Astrocyte of the hippocampus (primary cell): ENCODE measurements at regions not wholly inside any gene's neighbourhood (a gene's known extent, or its start where the extent isn't known, plus 50 kb on each side); places are given as distances from the start of the nearest gene placed in this dataset.

Source experiments
- DNase-seq: peaks from one replicate; pipeline ENCODE4 v3.0.0; 2011; ENCODE audit warnings: low read depth, low spot score

DNA sequence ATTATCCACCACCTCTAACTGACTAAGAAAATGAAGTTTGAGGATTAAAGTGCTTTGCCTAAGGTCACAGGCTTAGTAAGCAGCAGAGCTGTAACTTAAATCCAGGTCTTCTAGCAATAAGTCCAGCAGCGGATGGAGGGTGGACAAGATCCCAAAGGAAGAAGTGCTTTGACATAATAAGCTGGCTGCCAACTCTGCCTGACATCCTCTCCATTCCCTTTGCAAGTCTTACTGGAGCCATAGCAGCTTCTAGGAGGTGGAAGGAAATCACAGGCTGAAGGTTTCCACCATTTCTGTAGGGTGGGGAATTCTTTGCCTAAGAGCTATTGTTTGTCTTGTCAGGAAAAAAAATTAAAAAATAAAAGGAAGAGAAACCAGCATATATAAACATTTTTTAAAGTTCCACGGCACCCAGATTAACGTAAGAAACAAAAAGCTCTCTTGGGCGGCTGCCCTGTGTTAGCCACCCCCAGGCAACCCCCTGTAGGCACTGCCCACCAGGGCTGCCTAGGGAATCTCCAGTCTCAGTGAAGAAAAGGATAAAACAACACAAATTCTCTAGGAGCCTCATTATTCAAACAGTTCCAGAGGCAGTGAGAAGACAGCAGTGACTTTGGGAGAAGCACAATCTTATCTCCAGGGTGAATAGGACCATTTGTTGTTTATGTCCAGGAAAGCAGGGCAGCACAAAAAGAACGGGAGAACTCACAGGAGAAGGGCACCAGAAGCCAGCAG is 380.8 kb upstream of the CADM1 start:
- DNase-seq, result no peak

DNA sequence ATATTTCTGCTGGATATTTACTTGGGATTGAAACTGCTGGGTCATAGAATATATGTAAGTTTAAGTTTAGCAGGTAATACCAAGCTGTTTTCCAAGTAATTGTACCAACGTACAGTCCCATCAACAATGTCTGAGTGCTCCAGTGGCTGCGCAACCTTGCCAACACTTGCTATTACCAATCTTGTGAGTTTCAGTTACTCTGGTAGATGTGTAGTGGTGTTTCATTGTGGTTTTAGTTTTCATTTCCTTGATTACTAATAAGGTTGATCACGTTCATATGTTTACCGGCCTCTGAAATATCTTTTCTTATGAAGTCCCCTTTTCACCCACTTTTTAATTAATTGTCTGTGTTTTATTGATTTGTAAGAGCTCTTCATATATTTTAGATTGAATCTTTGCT is 370.6 kb upstream of the CADM1 start:
- no peak for DNase-seq

DNA sequence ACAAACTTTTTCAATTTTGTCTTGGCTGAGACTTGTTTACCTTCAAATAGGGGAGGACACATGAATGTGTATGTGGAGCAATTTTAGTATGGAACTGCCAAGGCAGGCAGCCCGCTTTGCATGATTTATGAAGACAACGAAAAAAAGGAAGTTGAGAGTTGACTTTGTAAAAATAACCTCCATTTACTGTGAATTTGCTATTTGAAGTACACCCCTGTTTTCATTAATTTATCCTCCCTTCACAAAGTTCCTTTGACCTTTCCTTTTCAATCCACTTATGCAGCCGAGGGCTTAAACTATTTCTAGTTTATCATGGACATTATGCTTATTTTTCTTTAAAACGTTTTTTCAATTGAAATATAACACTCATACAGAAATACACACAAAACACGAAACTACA is 369.6 kb upstream of the CADM1 start:
- no peak for DNase-seq

DNA sequence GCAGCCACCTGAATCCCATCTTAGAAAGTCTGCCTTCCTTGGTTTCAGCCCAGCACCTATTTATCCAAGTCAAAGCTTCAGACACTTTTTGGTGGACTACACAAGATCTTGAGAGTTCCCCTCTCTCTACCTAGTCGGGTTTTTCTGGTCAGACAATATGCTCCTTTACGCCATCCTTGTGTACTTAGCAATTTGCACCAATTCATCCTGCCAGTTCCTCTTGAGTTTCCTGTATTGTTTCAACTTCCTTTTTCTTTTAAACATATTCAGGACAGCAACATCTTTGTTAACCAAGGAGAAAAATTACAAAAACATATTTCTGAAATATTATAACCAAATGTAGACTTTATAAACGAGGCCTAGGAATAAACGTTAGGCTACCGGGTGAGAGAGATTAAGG is 368.2 kb upstream of the CADM1 start:
- DNase-seq, result no peak

DNA sequence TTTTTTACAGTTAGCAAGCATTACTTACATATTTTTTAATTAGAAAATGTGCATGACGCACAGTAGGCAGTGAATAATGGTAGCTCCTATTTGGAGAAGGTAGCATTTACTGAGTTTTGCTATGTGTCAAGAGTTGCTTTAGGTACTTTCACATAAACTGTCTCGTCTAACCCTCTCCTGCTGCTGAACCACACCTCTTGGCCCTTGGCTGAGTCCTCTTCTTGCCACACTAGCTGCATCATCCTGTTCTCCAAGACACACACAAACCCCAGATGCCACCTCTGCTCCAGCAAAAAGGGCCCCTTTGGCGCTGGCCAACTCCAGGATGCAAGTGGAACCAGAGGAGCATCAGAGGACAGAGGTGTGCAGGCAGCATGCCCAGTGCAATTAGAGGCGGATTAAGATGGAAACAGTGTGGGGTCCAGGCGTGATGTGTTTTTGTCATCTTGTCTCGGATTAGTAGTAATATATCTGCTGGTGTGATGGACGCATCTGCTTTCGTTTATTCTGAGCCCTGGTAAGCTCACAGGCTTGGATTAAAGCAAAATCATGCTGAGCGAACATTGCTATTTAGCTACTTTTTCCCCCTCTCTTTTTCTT is 367.0 kb upstream of the CADM1 start:
- DNase-seq, result no peak

DNA sequence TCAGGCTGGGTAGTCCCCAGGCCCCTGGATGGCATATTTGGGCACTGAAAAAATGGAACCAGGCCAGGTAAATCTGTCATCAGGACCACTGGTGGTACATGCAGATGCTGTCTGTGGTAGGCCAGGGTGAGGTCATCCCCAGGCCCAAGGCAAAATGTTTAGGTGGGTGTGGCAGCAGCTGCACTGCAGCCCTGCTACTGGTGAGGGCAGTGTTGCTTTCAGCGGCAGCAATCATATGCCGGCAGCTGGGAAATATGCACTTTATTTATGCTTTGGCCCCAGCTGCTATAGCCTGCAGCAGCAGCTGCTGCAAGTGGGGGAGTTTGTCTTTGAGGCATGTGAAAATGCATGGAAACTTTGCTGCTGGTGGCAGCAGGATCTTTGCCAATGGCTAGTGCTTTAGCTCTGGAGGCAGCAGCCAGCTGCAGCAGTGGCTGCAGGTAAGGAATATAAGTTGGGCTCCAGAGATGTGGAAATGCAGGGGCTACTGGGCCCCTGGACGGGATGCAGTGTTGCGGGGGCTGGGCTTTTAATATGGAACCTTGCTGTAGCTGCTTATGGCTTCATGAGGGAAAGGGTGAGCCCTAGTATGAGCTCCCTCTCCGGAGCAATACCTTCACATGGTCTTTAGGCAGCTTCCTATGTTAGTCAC is 365.7 kb upstream of the CADM1 start:
- peak; percentile 58 for DNase-seq

DNA sequence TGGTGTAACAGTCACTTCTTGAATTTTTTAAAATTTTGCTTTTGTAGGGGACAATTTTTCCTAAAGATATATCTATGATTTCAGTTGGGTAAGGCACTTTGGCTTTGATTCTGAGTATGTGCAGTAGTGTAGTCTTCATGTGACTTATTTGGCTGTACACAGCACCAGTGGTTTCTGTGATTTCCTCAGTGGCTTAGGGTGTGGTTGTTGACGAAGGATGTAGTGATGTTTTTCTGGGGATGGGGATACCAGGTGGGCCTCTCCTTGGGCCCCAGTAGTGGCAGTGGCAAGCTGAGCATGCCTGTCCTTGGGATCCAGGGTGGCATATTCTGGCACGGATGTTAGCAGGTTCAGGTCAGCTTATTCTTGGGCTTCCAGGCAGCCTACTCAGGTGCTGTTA is 364.9 kb upstream of the CADM1 start:
- no peak for DNase-seq

DNA sequence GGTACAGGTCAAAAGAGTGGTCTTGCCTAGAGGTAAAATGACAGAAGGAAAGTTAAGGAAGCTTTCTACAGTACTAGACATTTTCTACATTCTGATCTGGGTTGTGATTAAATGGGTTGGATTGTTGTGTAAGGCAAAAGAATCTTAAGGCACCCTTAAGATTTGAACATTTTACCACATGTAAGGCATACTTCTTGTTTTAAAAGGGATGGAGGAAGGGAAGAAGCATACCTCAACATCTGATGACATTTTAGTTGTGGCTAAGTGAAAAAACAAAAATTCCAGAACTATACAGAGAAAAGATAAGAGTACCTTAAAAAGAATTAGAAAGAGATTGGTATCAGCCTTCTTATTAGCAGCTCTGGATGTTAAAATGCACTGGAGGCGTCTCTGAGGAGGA is 356.0 kb upstream of the CADM1 start:
- peak; percentile 50 for DNase-seq

DNA sequence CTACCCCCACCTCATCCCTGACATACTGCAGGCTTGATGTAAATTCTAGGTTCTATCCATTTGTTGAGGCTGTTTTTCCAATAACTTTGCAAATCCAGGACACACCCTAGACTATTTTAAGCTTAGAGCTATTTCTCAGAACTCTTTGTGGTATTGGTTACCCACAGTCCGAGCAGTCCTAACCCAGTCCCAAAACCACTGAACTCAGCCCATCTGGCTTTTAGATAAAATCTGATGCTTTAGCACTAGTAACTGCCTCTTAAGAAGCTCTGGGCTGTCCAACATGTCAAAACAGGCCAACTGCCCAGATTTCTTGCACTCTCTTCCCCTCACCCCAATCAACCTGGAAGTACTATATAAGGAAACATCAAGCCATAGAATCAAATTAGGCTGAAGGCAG is 344.4 kb upstream of the CADM1 start:
- DNase-seq, result peak; percentile 70

DNA sequence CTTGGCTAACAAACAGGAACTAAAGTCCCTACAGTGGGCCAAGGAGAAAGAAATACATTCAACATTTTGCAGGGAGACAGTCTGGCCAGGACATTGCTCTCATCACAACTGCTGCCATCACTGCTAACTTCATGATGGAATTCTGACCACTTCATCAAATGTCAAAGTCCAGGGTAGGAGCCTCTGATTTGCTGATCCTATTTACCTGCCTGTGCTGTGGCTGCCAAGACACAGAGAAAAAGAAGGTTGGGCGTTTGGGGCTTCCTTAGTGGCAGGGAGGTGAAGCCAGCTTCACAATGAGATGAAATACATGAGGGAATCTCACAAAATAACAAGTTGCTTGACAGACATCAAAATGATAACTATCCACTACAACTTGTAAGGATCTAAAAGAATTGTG is 343.9 kb upstream of the CADM1 start:
- peak; percentile 7 for DNase-seq

DNA sequence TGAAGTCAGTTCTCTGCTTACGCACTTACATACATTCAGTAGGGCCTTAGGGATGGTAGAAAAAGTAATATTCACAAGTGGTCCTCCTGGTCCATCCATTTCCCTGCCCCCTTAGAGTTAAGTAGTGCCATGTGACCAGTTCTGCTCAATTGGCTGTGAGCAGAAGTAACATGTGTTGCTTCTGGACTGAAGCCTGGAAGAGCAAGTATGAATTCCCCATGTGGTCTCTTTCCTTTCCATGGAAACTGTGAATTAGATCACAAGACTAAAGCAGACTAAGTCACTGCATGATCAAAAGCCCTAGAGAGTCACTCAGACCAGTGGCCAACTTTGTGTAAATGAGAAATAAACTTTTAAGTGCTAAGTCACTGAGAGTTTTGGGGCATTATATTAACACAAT is 341.7 kb upstream of the CADM1 start:
- DNase-seq, result no peak

DNA sequence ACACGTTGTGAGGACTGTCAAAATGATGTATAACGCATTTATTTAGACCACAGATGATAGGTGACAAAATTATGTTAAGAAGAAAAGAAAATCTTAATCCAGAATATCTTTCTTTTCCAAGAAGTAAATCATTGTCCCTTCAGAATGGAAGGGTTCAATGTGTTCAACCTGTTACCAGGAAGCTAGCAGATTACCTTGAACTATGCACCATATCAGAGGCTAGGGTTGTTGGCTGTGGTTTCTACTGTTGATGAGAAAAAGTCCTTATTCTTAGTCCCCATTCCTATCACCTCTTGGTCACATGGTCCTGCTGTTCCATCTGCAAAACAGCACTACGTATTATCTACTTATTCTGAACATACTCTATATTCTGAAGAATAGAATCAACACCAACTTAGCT is 339.5 kb upstream of the CADM1 start:
- DNase-seq, result no peak

DNA sequence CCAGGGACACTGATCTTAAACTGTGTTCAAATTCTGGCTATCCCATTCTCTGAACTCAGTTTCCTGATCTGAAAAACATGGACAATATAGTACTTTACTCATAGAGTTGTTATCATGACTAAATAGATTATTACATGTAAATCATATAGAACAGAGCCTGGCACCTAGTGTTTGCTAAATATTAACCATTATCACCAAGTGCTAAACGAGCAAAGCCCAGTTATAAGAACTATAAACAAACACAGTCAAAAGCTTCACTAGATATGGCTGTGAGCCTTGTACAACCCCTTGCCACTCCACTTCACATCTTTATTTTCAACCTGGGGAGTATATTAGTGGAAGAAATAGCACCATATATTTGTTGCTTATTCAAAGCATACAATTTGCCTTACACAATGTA is 338.9 kb upstream of the CADM1 start:
- DNase-seq, result no peak

DNA sequence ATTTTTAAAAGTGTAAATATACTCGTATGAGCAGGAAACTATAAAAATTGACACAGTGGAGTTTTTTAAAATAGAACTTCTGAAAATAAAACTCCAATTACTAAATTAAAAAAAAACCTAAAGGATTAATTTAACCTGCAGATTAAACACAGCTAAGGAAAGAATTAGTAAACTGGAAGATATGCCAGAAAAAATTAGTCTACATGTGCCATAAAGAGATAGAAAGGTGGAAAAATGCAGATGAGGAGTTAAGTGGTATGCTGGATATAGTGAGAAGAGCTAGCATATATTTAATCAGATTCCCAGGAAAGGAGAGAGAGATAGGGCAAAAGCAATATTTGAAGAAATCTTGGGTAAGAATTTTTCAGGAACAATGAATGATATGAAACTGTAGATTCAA is 315.8 kb upstream of the CADM1 start:
- no peak for DNase-seq

DNA sequence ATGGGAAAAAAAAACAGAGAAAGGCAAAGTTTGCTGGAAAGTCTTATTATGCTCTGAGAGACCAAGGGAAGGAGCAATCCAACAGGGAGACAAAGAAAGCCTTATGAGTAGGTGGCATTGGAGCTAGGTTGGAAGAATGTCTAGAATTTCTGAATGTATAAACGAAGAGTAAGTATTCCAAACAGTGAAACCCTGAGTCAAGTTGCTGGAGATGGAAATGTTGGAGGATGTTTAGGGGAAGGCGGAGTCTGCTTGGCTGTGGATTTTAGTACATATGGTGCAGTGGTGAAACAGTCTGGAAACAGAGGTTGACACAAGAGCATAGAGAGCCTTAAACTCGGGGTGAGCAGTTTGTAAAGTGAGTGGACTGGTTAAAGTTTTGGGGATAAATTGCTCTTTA is 314.8 kb upstream of the CADM1 start:
- DNase-seq, result peak; percentile 21

DNA sequence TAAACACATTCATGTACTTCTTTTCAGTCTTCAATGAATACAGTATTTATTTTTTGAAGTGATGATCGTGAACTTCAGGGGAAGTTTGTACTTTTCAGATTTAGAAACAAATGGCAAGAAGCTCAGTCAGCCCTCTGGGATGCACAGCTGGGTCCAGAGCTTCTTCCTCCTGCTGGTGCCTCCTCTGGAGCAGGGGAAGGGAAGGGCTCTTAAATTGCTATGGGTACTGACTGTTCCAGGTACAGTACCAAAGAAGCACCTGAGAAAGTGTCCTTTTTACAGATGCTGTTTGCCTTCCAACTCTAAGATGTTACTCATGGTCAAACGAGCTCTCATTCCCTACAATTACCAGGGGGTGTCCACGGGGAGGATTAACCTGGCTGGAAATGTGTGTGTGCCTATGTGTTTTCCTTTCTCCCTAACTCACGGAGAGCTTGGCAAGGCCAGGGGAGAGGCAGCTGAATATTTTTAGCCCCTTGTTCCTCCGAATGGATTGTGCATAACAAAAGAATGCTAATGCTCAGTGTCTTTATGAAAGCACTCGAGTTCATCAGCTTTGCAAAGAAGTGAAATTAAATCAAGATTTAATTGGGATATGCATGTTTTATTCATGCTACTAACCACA is 313.7 kb upstream of the CADM1 start:
- peak; percentile 23 for DNase-seq

DNA sequence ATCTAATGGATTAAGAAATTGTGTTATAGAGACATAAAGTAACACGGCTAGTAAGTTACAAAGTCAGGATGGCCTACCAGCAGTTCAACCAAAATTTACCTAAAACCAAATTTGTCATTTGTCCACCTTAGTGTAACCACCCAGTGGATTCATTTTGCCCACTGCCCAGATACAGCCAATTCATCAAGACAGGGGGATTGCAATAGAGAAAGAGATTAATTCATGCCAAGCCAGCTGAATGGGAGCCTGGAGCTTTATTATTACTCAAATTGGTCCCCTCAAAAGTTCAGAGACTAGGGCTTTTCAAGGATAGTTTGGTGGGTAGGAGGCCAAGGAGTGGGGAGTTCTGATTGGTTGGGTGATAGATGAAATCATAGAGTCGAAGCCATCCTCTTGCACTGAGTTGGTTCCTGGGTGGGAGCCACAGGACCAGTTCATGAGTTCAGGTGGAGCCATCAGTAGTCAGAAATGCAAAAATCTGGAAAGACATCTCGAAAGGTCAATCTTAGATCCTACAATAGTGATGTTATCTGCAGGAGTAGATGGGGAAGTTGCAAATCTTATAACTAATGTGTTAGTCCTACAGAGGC is 304.2 kb upstream of the CADM1 start:
- no peak for DNase-seq

DNA sequence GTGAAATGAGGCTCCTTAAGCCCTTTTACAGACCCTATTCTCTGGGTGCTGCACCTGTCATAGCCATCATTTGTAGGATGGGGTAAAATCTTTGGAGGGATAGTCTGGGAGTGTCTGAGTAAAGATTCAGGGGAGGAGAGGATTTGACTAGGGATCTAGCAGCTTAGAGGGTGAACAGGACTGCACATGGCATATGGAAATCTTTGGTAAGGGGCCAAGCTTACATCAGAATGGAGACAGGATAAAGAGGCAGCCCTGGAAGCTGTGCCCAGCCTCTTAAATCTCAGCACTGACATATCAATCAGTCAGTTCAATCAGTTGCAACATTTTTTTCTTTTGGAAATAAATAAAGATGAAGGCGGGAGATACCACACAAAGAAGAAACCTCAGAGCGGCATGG is 301.8 kb upstream of the CADM1 start:
- DNase-seq, result no peak

DNA sequence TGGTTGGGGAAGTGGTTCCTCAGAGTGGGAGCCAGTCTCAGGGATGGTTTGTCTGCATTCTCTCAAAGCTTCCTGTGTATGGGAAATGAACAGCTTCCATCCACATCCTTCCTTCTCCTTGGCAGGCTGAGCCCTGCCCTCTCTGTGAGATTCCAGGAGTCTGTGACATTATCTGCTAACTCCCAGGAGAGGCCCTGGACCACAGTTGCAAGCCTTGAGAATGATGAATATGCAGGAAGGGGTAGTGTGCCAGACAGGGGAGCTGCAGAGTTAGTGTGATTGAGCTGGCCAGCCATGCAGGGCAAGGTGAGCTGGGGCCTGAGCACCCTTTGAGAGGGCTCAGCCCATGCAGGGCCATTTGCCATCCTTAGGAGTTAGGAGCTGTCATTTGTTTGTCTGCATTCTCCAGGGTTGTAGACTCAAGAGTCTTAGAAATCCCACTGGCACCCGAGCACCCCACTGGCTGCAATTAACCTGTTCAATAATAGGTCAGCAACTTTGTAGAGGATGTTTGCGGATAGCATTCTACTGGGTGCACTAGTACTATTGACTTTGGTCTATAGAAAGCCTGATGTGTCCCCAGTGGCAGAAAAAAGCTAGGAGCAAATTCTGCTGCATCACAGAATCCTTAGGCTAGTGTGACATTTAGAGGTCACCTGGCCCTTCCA is 299.0 kb upstream of the CADM1 start:
- DNase-seq, result no peak

DNA sequence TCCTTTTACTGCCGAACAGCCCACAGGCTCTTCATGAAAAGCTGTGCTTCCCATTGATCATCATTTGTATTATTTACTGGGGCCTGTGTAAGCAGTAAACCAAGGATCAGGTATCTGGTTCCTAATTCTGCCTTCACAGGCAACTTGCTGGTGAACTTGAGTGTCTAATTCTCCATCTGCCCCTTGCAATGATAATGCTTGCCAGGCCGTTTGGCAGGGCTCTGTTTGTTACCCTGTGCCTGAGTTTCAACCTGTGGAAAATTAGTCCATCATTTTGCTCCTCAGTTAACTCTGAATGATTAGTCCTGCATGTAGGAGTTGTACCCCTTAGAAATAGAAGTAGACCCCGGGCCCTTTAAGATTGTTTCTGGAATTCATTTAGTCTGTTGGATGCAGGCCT is 298.4 kb upstream of the CADM1 start:
- no peak for DNase-seq

DNA sequence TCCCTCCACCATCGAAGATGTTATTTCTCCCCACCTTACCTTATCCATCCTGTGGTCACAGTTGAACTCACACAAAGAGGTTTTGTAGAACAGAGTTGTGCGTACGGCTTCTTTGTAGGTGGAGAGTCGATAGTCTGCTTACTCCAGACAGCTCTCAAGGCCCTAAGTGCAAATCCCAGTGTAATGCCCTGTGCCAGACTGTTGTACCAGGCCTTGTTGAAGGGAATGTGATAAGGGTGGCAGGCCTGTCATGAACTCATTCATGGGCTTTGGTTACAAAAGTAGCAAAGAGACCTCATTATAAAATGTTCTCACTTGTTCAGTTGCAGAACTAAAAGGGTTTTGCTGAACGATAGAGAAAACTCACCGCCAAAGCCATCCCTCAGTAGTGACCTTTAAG is 288.7 kb upstream of the CADM1 start:
- DNase-seq, result no peak

DNA sequence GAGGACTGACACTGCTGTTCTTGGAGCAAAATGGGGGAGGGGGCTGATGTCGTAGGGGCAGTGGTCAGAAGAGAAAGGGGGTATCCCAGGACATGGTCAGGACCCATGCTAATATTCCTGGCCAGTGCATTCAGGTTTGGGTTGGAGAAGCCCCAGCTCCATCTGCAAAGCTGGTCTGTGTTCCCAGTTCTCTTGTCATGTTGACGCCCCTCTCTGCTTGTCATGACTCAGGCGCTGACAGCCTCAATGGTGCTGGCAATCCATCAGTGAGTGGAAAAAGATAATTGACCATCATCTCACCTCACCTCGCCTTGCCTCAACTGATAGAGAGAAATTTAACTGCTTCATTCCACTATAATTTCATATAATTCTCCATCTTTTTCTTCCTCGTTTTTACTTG is 283.1 kb upstream of the CADM1 start:
- DNase-seq, result no peak
